ENCODE measurements at regions not wholly inside any gene's neighbourhood (a gene's known extent, or its start where the extent isn't known, plus 50 kb on each side); places are given as distances from the start of the nearest gene placed in this dataset.

DNA sequence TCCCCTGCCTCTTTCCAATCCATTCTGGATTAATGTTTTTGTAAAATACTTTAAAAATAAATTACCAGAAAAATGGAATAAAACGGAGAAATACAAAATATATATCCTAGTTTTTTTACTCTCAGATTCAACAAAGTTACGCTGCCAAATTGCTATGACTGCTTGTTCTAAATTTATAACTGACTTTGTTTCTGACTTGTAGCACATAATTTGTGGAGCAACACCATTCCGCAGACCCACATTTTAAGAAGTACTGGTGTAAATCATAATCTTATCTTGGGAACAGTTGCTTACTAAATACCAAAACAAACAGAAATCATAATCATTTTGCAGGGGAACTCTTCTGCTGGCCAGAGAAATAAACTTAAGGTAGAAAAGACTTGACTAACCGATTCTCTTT lies 339.4 kb upstream of the CBLB start:
- TF ChIP-seq, protein P1, sequence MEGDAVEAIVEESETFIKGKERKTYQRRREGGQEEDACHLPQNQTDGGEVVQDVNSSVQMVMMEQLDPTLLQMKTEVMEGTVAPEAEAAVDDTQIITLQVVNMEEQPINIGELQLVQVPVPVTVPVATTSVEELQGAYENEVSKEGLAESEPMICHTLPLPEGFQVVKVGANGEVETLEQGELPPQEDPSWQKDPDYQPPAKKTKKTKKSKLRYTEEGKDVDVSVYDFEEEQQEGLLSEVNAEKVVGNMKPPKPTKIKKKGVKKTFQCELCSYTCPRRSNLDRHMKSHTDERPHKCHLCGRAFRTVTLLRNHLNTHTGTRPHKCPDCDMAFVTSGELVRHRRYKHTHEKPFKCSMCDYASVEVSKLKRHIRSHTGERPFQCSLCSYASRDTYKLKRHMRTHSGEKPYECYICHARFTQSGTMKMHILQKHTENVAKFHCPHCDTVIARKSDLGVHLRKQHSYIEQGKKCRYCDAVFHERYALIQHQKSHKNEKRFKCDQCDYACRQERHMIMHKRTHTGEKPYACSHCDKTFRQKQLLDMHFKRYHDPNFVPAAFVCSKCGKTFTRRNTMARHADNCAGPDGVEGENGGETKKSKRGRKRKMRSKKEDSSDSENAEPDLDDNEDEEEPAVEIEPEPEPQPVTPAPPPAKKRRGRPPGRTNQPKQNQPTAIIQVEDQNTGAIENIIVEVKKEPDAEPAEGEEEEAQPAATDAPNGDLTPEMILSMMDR (conservative IDR thresholded peaks at IDR 0.05; ENCODE audit: low read depth, low read length) = no peak
- no peak for DNase-seq (ENCODE audit: low read depth)
- H3K4me3 ChIP-seq (ENCODE audit: low read depth, low read length) = no peak overlapping the region

DNA sequence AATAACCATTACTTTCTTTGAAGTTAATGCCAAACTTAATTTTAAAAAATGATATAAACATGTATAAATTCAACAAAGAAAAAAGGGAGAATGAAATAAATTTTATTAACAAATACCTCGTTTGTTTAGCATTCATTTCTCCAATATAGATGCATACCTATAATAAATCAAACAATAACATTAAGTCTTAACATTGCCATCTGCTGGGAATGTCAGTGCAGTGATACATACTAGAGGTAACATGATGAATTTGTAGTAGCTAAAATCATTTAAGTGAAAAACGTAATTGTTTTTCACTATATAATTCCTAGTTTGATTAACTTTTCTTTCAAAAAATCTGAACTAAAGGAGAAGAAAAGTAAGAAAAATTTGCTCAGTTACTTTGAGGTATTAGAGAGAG lies 340.2 kb upstream of the CBLB start:
- no peak for DNase-seq (ENCODE audit: low read depth)
- no peak overlapping the region for H3K4me3 ChIP-seq (ENCODE audit: low read depth, low read length)
- TF ChIP-seq, protein P1 (conservative IDR thresholded peaks at IDR 0.05; ENCODE audit: low read depth, low read length) = peak; percentile 34

DNA sequence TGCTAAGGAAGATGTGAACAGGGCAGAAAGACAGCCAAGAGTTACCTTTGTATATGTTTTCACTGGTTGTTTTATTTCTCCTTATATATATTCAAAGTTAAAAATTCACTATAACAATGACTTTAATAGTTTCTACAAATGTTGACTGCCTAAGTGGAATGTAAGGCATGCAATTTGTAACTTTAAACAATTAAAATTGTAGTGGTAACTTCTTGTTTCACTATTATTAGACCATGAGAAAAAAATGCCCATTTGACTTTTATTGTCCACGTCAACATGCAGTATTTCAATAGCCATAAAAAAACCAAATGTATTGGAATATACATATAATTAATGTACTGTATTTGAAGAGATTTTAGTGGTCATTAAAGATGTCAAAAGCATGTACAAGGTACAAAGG lies 340.7 kb upstream of the CBLB start:
- no peak overlapping the region for H3K4me3 ChIP-seq (ENCODE audit: low read depth, low read length)
- DNase-seq (ENCODE audit: low read depth) = no peak

DNA sequence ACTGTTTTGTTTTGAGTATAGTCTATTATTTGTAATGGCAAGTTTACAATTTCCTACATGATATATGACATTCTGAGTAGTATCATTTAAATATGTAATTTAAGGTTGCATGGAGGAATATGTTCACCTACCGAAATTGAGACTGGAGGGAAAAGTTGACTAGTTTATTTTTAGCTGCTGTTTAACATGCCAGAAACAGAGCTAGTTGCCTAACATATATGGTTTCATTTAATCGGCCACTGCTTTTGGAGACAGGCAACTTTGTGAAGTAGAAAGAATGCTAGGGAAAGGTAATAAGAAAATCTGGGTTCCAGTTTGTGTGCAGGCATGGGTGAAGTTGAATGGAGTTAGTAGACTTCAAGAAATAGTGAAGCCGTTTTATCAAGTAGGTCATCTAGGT lies 342.1 kb upstream of the CBLB start:
- no peak for DNase-seq (ENCODE audit: low read depth)
- H3K4me3 ChIP-seq (ENCODE audit: low read depth, low read length) = no peak overlapping the region
- TF ChIP-seq, protein P1 (conservative IDR thresholded peaks at IDR 0.05; ENCODE audit: low read depth, low read length) = no peak

More for the DNA sequence above, 340.7 kb upstream of the CBLB start:
- TF ChIP-seq, protein P1 (conservative IDR thresholded peaks at IDR 0.05; ENCODE audit: low read depth, low read length) = no peak

DNA sequence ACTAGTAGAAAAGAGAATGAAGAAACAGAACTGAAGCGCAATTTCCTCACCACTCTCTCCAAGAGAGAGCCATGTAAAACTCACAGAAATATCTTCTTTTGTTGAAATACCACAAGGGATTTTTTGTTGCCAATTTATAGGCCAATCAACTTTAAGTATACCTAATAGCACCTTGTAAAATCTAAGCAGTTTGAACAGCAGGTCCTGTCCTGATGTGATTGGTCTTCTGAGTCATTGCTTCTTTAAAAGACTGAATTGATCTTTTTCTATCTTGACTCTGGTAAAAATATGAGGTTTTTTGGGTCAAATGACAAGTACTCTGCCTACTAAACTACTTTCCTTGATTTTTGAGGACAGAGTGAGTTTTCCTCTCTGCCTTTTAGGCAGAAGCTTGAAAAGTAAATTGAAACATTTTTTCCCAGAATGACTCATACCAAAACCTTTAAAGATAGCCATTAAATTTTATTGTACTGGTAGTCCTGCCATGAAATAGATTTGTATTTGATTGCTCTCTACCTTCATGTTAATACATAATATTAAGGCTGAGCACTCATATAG lies 343.9 kb upstream of the CBLB start:
- TF ChIP-seq, protein P1 (conservative IDR thresholded peaks at IDR 0.05; ENCODE audit: low read depth, low read length) = no peak
- no peak overlapping the region for H3K4me3 ChIP-seq (ENCODE audit: low read depth, low read length)
- no peak for DNase-seq (ENCODE audit: low read depth)

DNA sequence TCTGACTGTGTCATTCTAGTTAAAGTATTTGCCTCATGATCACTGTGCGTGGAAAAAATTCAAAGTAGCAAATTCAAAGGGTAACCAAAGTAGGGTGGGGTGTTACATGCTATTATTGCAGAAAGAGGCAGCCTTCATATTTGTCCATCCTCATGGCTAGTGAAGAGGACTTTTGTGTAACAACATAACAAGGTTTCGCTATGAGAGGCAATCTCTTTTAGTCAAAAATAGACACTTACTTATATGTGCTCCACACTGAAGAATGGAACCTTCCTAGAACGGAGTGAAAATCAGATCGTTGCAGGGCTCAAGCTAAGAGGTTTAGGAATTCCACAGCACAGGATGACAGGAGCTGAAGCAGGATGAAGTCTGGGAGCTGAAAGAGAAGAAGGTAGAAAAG lies 345.1 kb upstream of the CBLB start:
- H3K4me3 ChIP-seq (ENCODE audit: low read depth, low read length) = no peak overlapping the region
- no peak for DNase-seq (ENCODE audit: low read depth)
- TF ChIP-seq, protein P1 (conservative IDR thresholded peaks at IDR 0.05; ENCODE audit: low read depth, low read length) = no peak

DNA sequence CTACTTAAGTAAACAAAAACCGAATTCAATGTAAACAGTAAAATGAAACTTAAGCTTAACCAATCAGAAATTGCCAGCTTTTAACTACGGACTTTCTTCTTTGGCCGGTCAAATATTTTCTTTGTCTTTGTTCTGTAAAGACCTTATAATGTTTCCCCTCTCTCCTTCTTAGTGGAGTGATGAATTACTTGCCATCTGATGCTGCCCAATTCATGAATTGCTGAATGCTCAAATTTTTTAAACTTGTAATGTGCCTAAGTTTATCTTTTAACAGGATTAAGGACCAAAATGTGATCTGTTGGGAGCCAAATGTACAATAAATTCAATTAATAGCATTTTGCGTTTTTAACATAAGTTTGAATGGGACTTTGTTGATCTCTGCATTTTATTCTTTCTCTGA lies 345.8 kb upstream of the CBLB start:
- H3K4me3 ChIP-seq (ENCODE audit: low read depth, low read length) = no peak overlapping the region
- DNase-seq (ENCODE audit: low read depth) = no peak
- TF ChIP-seq, protein P1 (conservative IDR thresholded peaks at IDR 0.05; ENCODE audit: low read depth, low read length) = no peak
